Stomach (tissue), 4 donors: ENCODE measurements at regions not wholly inside any gene's neighbourhood (a gene's known extent, or its start where the extent isn't known, plus 50 kb on each side); places are given as distances from the start of the nearest gene placed in this dataset.

Experiments
- EP300 ChIP-seq: sonication (generic); formaldehyde crosslinking; IDR thresholded peaks from one replicate; pipeline ENCODE4 v1.6.1; 2017; ENCODE audit warnings: antibody characterized with exemption
- POLR2A ChIP-seq, 4 donors: fragments of 450-650 bp; IDR thresholded peaks; one replicate each; pipeline ENCODE4 v1.6.1; 2016; ENCODE audit warnings: antibody characterized with exemption in 4 of 4, control low read depth in 2 of 4, mild to moderate bottlenecking in 1 of 4, moderate library complexity in 1 of 4
- TF ChIP-seq, protein P1 (sequence below), 7 experiments: fragments of 450-650 bp in 4 of 7; fragments of 200-600 bp in 3 of 7; sonication (generic) in 3 of 7; IDR thresholded peaks; one replicate each; pipeline ENCODE4 v1.5.1; 2016 to 2019; ENCODE audit warnings: antibody characterized with exemption in 7 of 7, control low read depth in 2 of 7, mild to moderate bottlenecking in 1 of 7

GRCh38 chr13:29939158-29939557 is 88.7 kb upstream of the UBL3 start:
- TF ChIP-seq POLR2A (IDR thresholded peaks at IDR 0.05) (no peak), EP300 (no peak)
- TF ChIP-seq, protein P1, sequence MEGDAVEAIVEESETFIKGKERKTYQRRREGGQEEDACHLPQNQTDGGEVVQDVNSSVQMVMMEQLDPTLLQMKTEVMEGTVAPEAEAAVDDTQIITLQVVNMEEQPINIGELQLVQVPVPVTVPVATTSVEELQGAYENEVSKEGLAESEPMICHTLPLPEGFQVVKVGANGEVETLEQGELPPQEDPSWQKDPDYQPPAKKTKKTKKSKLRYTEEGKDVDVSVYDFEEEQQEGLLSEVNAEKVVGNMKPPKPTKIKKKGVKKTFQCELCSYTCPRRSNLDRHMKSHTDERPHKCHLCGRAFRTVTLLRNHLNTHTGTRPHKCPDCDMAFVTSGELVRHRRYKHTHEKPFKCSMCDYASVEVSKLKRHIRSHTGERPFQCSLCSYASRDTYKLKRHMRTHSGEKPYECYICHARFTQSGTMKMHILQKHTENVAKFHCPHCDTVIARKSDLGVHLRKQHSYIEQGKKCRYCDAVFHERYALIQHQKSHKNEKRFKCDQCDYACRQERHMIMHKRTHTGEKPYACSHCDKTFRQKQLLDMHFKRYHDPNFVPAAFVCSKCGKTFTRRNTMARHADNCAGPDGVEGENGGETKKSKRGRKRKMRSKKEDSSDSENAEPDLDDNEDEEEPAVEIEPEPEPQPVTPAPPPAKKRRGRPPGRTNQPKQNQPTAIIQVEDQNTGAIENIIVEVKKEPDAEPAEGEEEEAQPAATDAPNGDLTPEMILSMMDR (IDR thresholded peaks at IDR 0.05) = no peak
